SK-N-SH treated with all-trans-retinoic acid at 6 μM for 48 hours (cell line): ENCODE measurements at regions not wholly inside any gene's neighbourhood (a gene's known extent, or its start where the extent isn't known, plus 50 kb on each side); places are given as distances from the start of the nearest gene placed in this dataset.

ENCODE experiments used
- ATAC-seq: fragments of 200-7000 bp; cut with Tn5 transposase; 3 replicates; pipeline ENCODE4 v1.9.1; 2020; ENCODE audit warnings: mild to moderate bottlenecking, moderate library complexity
- BACH2 ChIP-seq: fragments of 250-450 bp; sonication (Bioruptor Pico); IDR thresholded peaks from 2 replicates; pipeline ENCODE4 v1.9.0; 2021; ENCODE audit warnings: mild to moderate bottlenecking, borderline replicate concordance
- CSDC2 ChIP-seq: fragments of 250-450 bp; sonication (Bioruptor Pico); IDR thresholded peaks from 2 replicates; pipeline ENCODE4 v1.5.0; 2020; ENCODE audit warnings: mild to moderate bottlenecking, moderate library complexity
- ESRRG ChIP-seq: fragments of 250-450 bp; sonication (Bioruptor Pico); IDR thresholded peaks from 2 replicates; pipeline ENCODE4 v1.6.1; 2021; ENCODE audit warnings: mild to moderate bottlenecking
- ISL1 ChIP-seq: fragments of 250-450 bp; sonication (Bioruptor Pico); IDR thresholded peaks from 2 replicates; pipeline ENCODE4 v2.1.2; 2022; ENCODE audit warnings: mild to moderate bottlenecking, moderate library complexity
- POU6F1 ChIP-seq: fragments of 250-450 bp; sonication (Bioruptor Pico); IDR thresholded peaks from 2 replicates; pipeline ENCODE4 v1.8.0; 2021; ENCODE audit warnings: low read depth, mild to moderate bottlenecking, moderate library complexity, borderline replicate concordance
- PPARA ChIP-seq: fragments of 250-450 bp; sonication (Bioruptor Pico); IDR thresholded peaks from 2 replicates; pipeline ENCODE4 v1.5.0; 2020; ENCODE audit warnings: mild to moderate bottlenecking, borderline replicate concordance
- RARB ChIP-seq: fragments of 250-450 bp; sonication (Bioruptor Pico); IDR thresholded peaks from 2 replicates; pipeline ENCODE4 v1.8.0; 2021; ENCODE audit warnings: mild to moderate bottlenecking, moderate library complexity
- SNAI2 ChIP-seq: fragments of 250-450 bp; sonication (Bioruptor Pico); IDR thresholded peaks from 2 replicates; pipeline ENCODE4 v1.5.0; 2020; ENCODE audit warnings: mild to moderate bottlenecking, moderate library complexity
- TCF4 ChIP-seq: fragments of 250-450 bp; sonication (Bioruptor Pico); IDR thresholded peaks from 2 replicates; pipeline ENCODE4 v1.8.0; 2021; ENCODE audit warnings: mild to moderate bottlenecking, moderate library complexity, borderline replicate concordance
- TOX ChIP-seq: fragments of 250-450 bp; sonication (Bioruptor Pico); IDR thresholded peaks from 2 replicates; pipeline ENCODE4 v1.8.0; 2021; ENCODE audit warnings: mild to moderate bottlenecking, moderate library complexity, borderline replicate concordance
- TSHZ2 ChIP-seq: fragments of 250-450 bp; sonication (Bioruptor Pico); IDR thresholded peaks from 2 replicates; pipeline ENCODE4 v1.5.0; 2020; ENCODE audit warnings: mild to moderate bottlenecking, moderate library complexity
- ZFP3 ChIP-seq: fragments of 250-450 bp; sonication (Bioruptor Pico); IDR thresholded peaks from 2 replicates; pipeline ENCODE4 v1.5.0; 2020; ENCODE audit warnings: mild to moderate bottlenecking, moderate library complexity
- ZFP30 ChIP-seq: fragments of 450-650 bp; formaldehyde crosslinking; IDR thresholded peaks from 2 replicates; pipeline ENCODE4 v1.5.0; 2022; ENCODE audit warnings: mild to moderate bottlenecking, moderate library complexity
- ZNF565 ChIP-seq: fragments of 450-650 bp; formaldehyde crosslinking; conservative IDR thresholded peaks from 2 replicates; pipeline ENCODE4 v1.5.0; 2020; ENCODE audit warnings: low read depth, mild to moderate bottlenecking, moderate library complexity
- ZNF70 ChIP-seq: fragments of 450-650 bp; formaldehyde crosslinking; IDR thresholded peaks from 2 replicates; pipeline ENCODE4 v1.5.0; 2020; ENCODE audit warnings: mild to moderate bottlenecking, moderate library complexity
- ZNF8 ChIP-seq: fragments of 450-650 bp; formaldehyde crosslinking; IDR thresholded peaks from 2 replicates; pipeline ENCODE4 v1.5.0; 2020; ENCODE audit warnings: mild to moderate bottlenecking, moderate library complexity
- TF ChIP-seq, protein P1 (sequence below): fragments of 250-450 bp; sonication (Bioruptor Pico); IDR thresholded peaks from 2 replicates; pipeline ENCODE4 v1.5.1; 2020; ENCODE audit warnings: low read depth, mild to moderate bottlenecking, moderate library complexity
- TF ChIP-seq, protein P2 (sequence below): fragments of 250-450 bp; sonication (Bioruptor Pico); IDR thresholded peaks from 2 replicates; pipeline ENCODE4 v1.8.0; 2020; ENCODE audit warnings: mild to moderate bottlenecking, moderate library complexity, borderline replicate concordance
- TF ChIP-seq, protein P3 (sequence below): fragments of 250-450 bp; sonication (Bioruptor Pico); IDR thresholded peaks from 2 replicates; pipeline ENCODE4 v1.5.1; 2021; ENCODE audit warnings: mild to moderate bottlenecking, moderate library complexity

DNA sequence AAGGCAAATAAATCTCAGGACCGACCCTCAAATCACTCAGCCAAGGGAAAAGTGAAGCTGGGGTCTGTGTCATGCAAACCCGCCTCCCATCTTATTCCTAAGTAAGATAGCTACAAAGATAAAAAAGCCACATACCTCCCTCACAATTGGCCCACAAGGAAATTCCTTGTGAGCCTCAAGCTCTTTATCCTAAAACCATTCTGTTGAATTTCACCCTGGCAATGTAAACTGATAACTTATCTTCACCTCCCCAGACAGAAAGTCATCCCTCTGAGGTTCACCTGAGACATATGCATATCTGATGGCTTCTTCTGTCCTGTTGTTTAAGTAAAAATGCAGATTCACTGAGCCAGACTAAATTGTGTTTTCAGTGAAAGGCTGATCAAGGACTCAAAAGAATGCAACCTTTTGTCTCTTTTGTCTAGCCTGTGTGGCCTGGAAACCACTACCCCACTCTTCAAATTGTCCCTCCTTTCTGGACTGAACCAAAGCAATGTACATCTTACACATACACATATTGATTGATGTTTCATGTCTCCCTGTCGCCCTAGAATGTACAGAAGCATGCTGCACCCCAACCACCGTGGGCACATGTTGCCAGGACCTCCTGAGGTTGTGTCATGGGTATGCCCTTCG, 91.3 kb downstream of the MFAP3L start:
- TF ChIP-seq, protein P1, sequence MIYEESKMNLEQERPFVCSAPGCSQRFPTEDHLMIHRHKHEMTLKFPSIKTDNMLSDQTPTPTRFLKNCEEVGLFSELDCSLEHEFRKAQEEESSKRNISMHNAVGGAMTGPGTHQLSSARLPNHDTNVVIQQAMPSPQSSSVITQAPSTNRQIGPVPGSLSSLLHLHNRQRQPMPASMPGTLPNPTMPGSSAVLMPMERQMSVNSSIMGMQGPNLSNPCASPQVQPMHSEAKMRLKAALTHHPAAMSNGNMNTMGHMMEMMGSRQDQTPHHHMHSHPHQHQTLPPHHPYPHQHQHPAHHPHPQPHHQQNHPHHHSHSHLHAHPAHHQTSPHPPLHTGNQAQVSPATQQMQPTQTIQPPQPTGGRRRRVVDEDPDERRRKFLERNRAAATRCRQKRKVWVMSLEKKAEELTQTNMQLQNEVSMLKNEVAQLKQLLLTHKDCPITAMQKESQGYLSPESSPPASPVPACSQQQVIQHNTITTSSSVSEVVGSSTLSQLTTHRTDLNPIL, result no peak
- TF ChIP-seq RARB (CRISPR knock-in tag), result no peak
- TF ChIP-seq ZNF8, result no peak
- no peak for TF ChIP-seq SNAI2
- TF ChIP-seq TCF4 (CRISPR knock-in tag), result no peak
- TF ChIP-seq POU6F1 (CRISPR knock-in tag), result no peak
- no peak for TF ChIP-seq CSDC2
- no peak for TF ChIP-seq ZFP30 (CRISPR knock-in tag)
- no peak for ATAC-seq

GRCh38 chr4:169933531-169933930, 92.7 kb downstream of the MFAP3L start:
- no peak for TF ChIP-seq PPARA
- TF ChIP-seq TSHZ2 (CRISPR knock-in tag), result no peak
- TF ChIP-seq, protein P2, sequence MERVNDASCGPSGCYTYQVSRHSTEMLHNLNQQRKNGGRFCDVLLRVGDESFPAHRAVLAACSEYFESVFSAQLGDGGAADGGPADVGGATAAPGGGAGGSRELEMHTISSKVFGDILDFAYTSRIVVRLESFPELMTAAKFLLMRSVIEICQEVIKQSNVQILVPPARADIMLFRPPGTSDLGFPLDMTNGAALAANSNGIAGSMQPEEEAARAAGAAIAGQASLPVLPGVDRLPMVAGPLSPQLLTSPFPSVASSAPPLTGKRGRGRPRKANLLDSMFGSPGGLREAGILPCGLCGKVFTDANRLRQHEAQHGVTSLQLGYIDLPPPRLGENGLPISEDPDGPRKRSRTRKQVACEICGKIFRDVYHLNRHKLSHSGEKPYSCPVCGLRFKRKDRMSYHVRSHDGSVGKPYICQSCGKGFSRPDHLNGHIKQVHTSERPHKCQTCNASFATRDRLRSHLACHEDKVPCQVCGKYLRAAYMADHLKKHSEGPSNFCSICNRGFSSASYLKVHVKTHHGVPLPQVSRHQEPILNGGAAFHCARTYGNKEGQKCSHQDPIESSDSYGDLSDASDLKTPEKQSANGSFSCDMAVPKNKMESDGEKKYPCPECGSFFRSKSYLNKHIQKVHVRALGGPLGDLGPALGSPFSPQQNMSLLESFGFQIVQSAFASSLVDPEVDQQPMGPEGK (CRISPR knock-in tag), result no peak
- TF ChIP-seq BACH2, result no peak
- TF ChIP-seq ZFP30 (CRISPR knock-in tag), result no peak
- no peak for ATAC-seq

GRCh38 chr4:169931964-169932363, 94.2 kb downstream of the MFAP3L start:
- ATAC-seq, result no peak
- TF ChIP-seq, protein P1, result no peak
- TF ChIP-seq, protein P3, sequence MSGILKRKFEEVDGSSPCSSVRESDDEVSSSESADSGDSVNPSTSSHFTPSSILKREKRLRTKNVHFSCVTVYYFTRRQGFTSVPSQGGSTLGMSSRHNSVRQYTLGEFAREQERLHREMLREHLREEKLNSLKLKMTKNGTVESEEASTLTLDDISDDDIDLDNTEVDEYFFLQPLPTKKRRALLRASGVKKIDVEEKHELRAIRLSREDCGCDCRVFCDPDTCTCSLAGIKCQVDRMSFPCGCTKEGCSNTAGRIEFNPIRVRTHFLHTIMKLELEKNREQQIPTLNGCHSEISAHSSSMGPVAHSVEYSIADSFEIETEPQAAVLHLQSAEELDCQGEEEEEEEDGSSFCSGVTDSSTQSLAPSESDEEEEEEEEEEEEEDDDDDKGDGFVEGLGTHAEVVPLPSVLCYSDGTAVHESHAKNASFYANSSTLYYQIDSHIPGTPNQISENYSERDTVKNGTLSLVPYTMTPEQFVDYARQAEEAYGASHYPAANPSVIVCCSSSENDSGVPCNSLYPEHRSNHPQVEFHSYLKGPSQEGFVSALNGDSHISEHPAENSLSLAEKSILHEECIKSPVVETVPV, result no peak
- TF ChIP-seq TOX (CRISPR knock-in tag) (no peak), PPARA (no peak), ZNF565 (CRISPR knock-in tag) (no peak), ISL1 (CRISPR knock-in tag) (no peak), RARB (CRISPR knock-in tag) (no peak), ESRRG (no peak), CSDC2 (no peak), ZFP3 (no peak), POU6F1 (CRISPR knock-in tag) (no peak), TSHZ2 (CRISPR knock-in tag) (no peak), ZNF70 (CRISPR knock-in tag) (no peak), TCF4 (CRISPR knock-in tag) (no peak)
